GM12878 (cell line): ENCODE measurements at regions not wholly inside any gene's neighbourhood (a gene's known extent, or its start where the extent isn't known, plus 50 kb on each side); places are given as distances from the start of the nearest gene placed in this dataset.
A peak's percentile ranks its signal among the peaks of the same experiment; 100 is the strongest.

ENCODE experiments used
- ASH2L ChIP-seq: fragments of 300-600, 200-600 bp; sonication (generic); IDR thresholded peaks from 2 replicates; pipeline ENCODE4 v1.6.1; 2017; ENCODE audit warnings: low read depth, mild to moderate bottlenecking, borderline replicate concordance
- CBX5 ChIP-seq: sonication (generic); IDR thresholded peaks from 2 replicates; pipeline ENCODE4 v1.6.1; 2016; ENCODE audit warnings: low read depth, moderate library complexity, mild to moderate bottlenecking, inconsistent platforms
- DPF2 ChIP-seq: fragments of 450-650 bp; IDR thresholded peaks from 2 replicates; pipeline ENCODE4 v1.6.1; 2017; ENCODE audit warnings: mild to moderate bottlenecking
- ESRRA ChIP-seq: IDR thresholded peaks from 2 replicates; pipeline ENCODE4 v1.6.1; 2012; ENCODE audit warnings: mild to moderate bottlenecking, low read length, improper control_type of control experiment
- HCFC1 ChIP-seq: fragments of 150-350 bp; IDR thresholded peaks from 2 replicates; pipeline ENCODE4 v1.6.1; 2014; ENCODE audit warnings: low read length
- HSF1 ChIP-seq: fragments of 150-350 bp; IDR thresholded peaks from 2 replicates; pipeline ENCODE4 v1.6.1; 2014; ENCODE audit warnings: mild to moderate bottlenecking, low read depth, low read length
- LARP7 ChIP-seq: fragments of 450-650 bp; IDR thresholded peaks from 2 replicates; pipeline ENCODE4 v1.6.1; 2017; ENCODE audit warnings: mild to moderate bottlenecking
- MTA2 ChIP-seq: fragments of 450-650 bp; IDR thresholded peaks from 2 replicates; pipeline ENCODE4 v1.6.1; 2016; ENCODE audit warnings: low read depth, mild to moderate bottlenecking, moderate library complexity
- NR2F1 ChIP-seq: fragments of 450-650 bp; conservative IDR thresholded peaks from 2 replicates; pipeline ENCODE4 v1.6.1; 2017; ENCODE audit warnings: mild to moderate bottlenecking
- PAX8 ChIP-seq: fragments of 450-650 bp; IDR thresholded peaks from 2 replicates; pipeline ENCODE4 v1.6.1; 2017; ENCODE audit warnings: mild to moderate bottlenecking, moderate library complexity
- SMAD1 ChIP-seq: fragments of 450-650 bp; IDR thresholded peaks from 2 replicates; pipeline ENCODE4 v1.6.1; 2018; ENCODE audit warnings: mild to moderate bottlenecking, low read depth; ENCODE audit not compliant: partially characterized antibody
- ZNF687 ChIP-seq: fragments of 450-650 bp; IDR thresholded peaks from 2 replicates; pipeline ENCODE4 v1.6.1; 2017; ENCODE audit warnings: mild to moderate bottlenecking, moderate library complexity
- TF ChIP-seq, protein P1 (sequence below): fragments of 450-650 bp; IDR thresholded peaks from 2 replicates; pipeline ENCODE4 v1.6.1; 2016; ENCODE audit warnings: mild to moderate bottlenecking, moderate library complexity, borderline replicate concordance
- TF ChIP-seq, protein P2 (sequence below): IDR thresholded peaks from 2 replicates; pipeline ENCODE4 v1.6.1; 2011; ENCODE audit warnings: low read depth, mild to moderate bottlenecking, low read length, moderate library complexity, borderline replicate concordance; ENCODE audit errors: extremely low read depth
- TF ChIP-seq, protein P3 (sequence below): IDR thresholded peaks from 2 replicates; pipeline ENCODE4 v1.6.1; 2011; ENCODE audit warnings: borderline replicate concordance, low read depth, mild to moderate bottlenecking, moderate library complexity, low read length; ENCODE audit not compliant: insufficient read depth, poor library complexity, severe bottlenecking
- TF ChIP-seq, protein P4 (sequence below): IDR thresholded peaks from 2 replicates; pipeline ENCODE4 v1.6.1; 2011; ENCODE audit warnings: borderline replicate concordance, low read depth, mild to moderate bottlenecking, moderate library complexity, mixed read lengths, low read length; ENCODE audit not compliant: insufficient read depth; ENCODE audit errors: extremely low read length

- TF ChIP-seq DPF2 (peak; percentile 75), HCFC1 (no peak), CBX5 (peak; percentile 60; the same call in 1 of the 2 replicates), SMAD1 (no peak), PAX8 (no peak), ASH2L (no peak), MTA2 (no peak), ESRRA (no peak), LARP7 (0 out of 2 replicates have a peak, but pooled peaks have one; percentile 47), HSF1 (no peak), ZNF687 (no peak), NR2F1 (no peak)
- TF ChIP-seq, protein P1, sequence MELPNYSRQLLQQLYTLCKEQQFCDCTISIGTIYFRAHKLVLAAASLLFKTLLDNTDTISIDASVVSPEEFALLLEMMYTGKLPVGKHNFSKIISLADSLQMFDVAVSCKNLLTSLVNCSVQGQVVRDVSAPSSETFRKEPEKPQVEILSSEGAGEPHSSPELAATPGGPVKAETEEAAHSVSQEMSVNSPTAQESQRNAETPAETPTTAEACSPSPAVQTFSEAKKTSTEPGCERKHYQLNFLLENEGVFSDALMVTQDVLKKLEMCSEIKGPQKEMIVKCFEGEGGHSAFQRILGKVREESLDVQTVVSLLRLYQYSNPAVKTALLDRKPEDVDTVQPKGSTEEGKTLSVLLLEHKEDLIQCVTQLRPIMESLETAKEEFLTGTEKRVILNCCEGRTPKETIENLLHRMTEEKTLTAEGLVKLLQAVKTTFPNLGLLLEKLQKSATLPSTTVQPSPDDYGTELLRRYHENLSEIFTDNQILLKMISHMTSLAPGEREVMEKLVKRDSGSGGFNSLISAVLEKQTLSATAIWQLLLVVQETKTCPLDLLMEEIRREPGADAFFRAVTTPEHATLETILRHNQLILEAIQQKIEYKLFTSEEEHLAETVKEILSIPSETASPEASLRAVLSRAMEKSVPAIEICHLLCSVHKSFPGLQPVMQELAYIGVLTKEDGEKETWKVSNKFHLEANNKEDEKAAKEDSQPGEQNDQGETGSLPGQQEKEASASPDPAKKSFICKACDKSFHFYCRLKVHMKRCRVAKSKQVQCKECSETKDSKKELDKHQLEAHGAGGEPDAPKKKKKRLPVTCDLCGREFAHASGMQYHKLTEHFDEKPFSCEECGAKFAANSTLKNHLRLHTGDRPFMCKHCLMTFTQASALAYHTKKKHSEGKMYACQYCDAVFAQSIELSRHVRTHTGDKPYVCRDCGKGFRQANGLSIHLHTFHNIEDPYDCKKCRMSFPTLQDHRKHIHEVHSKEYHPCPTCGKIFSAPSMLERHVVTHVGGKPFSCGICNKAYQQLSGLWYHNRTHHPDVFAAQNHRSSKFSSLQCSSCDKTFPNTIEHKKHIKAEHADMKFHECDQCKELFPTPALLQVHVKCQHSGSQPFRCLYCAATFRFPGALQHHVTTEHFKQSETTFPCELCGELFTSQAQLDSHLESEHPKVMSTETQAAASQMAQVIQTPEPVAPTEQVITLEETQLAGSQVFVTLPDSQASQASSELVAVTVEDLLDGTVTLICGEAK, result no peak
- TF ChIP-seq, protein P2, sequence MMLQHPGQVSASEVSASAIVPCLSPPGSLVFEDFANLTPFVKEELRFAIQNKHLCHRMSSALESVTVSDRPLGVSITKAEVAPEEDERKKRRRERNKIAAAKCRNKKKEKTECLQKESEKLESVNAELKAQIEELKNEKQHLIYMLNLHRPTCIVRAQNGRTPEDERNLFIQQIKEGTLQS, result no peak; the same call in 1 of the 2 replicates
- TF ChIP-seq, protein P3, sequence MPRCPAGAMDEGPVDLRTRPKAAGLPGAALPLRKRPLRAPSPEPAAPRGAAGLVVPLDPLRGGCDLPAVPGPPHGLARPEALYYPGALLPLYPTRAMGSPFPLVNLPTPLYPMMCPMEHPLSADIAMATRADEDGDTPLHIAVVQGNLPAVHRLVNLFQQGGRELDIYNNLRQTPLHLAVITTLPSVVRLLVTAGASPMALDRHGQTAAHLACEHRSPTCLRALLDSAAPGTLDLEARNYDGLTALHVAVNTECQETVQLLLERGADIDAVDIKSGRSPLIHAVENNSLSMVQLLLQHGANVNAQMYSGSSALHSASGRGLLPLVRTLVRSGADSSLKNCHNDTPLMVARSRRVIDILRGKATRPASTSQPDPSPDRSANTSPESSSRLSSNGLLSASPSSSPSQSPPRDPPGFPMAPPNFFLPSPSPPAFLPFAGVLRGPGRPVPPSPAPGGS, result no peak
- TF ChIP-seq, protein P4, sequence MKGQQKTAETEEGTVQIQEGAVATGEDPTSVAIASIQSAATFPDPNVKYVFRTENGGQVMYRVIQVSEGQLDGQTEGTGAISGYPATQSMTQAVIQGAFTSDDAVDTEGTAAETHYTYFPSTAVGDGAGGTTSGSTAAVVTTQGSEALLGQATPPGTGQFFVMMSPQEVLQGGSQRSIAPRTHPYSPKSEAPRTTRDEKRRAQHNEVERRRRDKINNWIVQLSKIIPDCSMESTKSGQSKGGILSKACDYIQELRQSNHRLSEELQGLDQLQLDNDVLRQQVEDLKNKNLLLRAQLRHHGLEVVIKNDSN, result no peak
These were observed 115.4 kb downstream of the LHX2 start (continued) for GRCh38 chr9:124126648-124127646.
